MM.1S (cell line): ENCODE measurements at regions not wholly inside any gene's neighbourhood (a gene's known extent, or its start where the extent isn't known, plus 50 kb on each side); places are given as distances from the start of the nearest gene placed in this dataset.

ENCODE experiments used
- EZH2phosphoT487 ChIP-seq: fragments of 300-600 bp; sonication (generic); IDR thresholded peaks from 2 replicates; pipeline ENCODE4 v1.6.1; 2018; ENCODE audit warnings: antibody characterized with exemption, low read length
- TF ChIP-seq, protein P1 (sequence below): fragments of 300-600 bp; sonication (generic); IDR thresholded peaks from 2 replicates; pipeline ENCODE4 v1.5.1; 2016; ENCODE audit warnings: antibody characterized with exemption, low read length, mixed read lengths

DNA sequence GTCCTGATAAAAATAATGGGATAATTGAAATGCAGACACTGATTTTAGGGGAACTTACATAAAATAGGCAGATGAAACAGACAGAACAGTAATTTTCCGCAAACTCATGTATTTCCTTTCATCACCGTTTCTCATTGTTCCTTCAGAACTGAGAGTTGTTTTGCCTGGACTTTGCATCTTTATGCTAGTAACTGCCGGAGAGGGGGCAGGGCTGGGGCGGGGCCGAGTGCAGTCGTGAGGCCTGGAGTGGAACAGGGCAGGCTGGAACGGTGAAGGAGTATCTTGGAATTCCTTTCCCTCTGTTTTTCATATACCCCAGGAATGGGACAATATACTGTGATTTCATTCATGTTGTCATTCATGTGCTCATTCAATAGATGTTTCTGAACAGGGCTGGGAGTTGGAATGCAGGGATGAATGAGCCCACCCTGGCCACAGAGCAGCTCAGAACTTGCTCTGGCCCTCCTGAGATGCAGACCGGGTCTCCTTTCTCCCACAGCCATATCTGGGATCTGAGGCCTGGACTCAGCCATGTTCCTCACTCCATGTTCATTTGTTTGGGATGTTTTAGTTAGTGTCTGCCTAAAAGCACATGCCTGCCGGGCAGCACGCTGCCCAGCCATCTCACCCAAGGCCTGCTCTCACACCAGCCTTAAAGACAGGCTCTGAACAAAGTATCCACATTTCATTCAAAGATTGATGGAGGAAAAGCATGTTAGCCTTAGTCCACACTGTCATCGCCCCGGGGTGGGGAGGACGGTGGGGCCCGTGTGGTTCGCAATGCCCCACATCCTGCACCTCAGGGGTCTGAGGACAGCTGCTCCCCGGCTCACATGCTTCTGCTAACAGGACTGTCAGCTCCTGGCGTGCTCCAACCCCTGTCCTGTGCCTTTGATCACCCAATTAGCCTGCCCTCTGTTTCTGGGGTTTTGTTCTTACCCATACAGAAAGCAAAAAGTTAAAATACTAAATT, 92.9 kb downstream of the SOX1 start:
- TF ChIP-seq, protein P1, sequence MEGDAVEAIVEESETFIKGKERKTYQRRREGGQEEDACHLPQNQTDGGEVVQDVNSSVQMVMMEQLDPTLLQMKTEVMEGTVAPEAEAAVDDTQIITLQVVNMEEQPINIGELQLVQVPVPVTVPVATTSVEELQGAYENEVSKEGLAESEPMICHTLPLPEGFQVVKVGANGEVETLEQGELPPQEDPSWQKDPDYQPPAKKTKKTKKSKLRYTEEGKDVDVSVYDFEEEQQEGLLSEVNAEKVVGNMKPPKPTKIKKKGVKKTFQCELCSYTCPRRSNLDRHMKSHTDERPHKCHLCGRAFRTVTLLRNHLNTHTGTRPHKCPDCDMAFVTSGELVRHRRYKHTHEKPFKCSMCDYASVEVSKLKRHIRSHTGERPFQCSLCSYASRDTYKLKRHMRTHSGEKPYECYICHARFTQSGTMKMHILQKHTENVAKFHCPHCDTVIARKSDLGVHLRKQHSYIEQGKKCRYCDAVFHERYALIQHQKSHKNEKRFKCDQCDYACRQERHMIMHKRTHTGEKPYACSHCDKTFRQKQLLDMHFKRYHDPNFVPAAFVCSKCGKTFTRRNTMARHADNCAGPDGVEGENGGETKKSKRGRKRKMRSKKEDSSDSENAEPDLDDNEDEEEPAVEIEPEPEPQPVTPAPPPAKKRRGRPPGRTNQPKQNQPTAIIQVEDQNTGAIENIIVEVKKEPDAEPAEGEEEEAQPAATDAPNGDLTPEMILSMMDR = no peak
- no peak for TF ChIP-seq EZH2phosphoT487
